ENCODE measurements at regions not wholly inside any gene's neighbourhood (a gene's known extent, or its start where the extent isn't known, plus 50 kb on each side); places are given as distances from the start of the nearest gene placed in this dataset.

DNA sequence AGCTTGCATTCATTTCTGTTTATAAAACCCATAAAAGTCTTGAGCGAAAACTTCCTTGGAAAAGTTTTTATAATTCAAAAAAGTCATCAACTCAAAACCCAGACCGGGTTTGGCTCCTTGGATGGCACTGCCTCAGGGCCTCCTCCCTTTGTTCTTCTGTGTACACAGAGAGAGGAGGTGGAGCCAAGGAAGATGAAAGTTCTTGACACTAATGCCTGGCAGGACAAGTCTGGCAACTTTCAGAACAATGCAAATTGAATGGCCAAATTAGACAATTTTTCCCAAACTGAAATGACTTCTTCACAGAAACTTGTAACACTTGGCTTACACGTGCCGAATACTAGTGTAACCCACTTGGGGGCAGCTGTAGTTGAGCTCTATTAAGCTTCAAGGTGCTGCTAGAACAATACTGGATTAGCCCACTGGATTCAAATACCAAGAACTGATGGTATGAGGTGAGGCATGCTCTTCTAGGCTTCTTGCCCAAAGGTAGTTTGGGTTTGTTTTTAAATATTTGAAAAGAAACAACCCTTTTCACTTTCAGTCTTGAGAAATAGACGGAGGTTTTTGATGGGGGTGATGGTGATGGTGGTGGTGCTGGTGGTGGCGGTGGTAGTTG is 86.6 kb upstream of the FRMD6 start:
- no peaks in the 10 kb centered on the region for H3K27me3 ChIP-seq
- DNase-seq (ENCODE audit: low spot score in 2 of 2) = no peak
- no peaks in the 10 kb centered on the region for H3K36me3 ChIP-seq
- no peaks in the 10 kb centered on the region for H3K9me3 ChIP-seq
- H3K4me1 ChIP-seq = no peaks in the 10 kb centered on the region
- H3K27ac ChIP-seq = no peak overlapping the region
- no peak for TF ChIP-seq CTCF (IDR thresholded peaks at IDR 0.05)
- H3K4me3 ChIP-seq = no peak overlapping the region
- intact Hi-C loops (cut with DNase I) = no loop called here

DNA sequence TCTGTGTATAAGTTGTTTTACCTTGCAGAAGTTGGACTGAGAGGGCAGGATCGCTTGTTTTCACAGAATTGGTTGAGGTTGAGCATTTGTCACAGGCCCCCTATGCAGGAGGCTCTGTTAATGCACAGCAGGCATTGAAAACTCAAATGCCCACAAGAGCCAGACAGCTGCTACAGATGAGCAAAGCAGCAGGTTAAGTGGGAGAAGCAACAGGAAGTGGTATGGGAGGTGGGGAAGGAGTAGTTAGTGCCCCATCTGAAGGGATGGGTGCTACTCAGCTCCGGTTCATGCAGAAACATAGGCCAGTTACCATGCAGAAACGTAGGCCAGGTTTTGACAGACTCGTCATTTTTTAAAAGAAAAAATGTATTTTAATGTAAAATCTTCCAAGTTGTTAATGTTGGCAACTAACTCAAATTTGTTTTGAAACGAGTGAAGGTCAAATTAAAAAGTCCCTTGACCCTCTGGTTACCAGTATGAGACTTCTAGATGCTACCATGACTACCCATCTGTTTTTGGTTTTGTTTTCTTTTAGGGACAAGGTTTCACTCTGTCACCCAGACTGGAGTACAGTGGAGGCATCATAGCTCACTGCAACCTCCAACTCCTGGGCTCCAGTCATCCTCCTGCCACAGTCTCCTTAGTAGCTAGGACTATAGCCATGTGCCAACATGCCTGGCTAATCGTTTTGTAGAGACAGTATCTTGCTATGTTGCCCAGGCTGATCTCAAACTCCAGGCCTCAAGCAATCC is 84.7 kb upstream of the FRMD6 start:
- no peaks in the 10 kb centered on the region for H3K9me3 ChIP-seq
- intact Hi-C loops (cut with DNase I) = no loop called here
- H3K4me1 ChIP-seq = no peaks in the 10 kb centered on the region
- H3K27ac ChIP-seq = no peak overlapping the region
- H3K36me3 ChIP-seq = no peaks in the 10 kb centered on the region
- H3K27me3 ChIP-seq = no peaks in the 10 kb centered on the region
- no peak for TF ChIP-seq CTCF (IDR thresholded peaks at IDR 0.05)
- H3K4me3 ChIP-seq = no peak overlapping the region
- no peak for DNase-seq (ENCODE audit: low spot score in 2 of 2)

DNA sequence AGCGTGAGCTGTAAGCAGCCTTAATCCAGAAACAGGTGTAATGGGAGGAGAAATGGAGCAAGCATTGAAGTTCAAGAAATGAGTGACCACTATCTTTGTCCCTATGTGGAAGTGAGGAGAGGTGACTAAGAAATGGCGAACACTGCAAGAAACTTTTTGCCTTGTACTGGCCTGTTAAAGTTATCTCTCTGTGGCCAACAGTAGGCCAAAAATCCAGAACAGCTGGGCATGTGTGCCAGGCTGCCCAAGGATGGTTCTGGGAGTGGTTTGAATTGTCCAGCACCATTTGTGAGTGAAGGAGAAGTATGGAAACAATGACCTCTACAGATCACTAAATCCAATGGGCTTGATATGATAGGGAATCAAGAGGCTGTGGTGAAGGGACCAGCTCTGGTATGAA is 83.3 kb upstream of the FRMD6 start:
- no peak for TF ChIP-seq CTCF (IDR thresholded peaks at IDR 0.05)
- H3K36me3 ChIP-seq = no peaks in the 10 kb centered on the region
- H3K9me3 ChIP-seq = no peaks in the 10 kb centered on the region
- no peak for DNase-seq (ENCODE audit: low spot score in 2 of 2)
- intact Hi-C loops (cut with DNase I) = no loop called here
- no peaks in the 10 kb centered on the region for H3K4me1 ChIP-seq
- no peak overlapping the region for H3K4me3 ChIP-seq
- H3K27ac ChIP-seq = no peak overlapping the region
- H3K27me3 ChIP-seq = no peaks in the 10 kb centered on the region

GRCh38 chr14:51573607-51574006 is 78.1 kb upstream of the FRMD6 start:
- H3K4me3 ChIP-seq = no peak overlapping the region
- no peaks in the 10 kb centered on the region for H3K4me1 ChIP-seq
- no peaks in the 10 kb centered on the region for H3K27me3 ChIP-seq
- intact Hi-C loops (cut with DNase I) = no loop called here
- H3K9me3 ChIP-seq = no peaks in the 10 kb centered on the region
- TF ChIP-seq CTCF (IDR thresholded peaks at IDR 0.05) = no peak
- H3K36me3 ChIP-seq = no peaks in the 10 kb centered on the region
- DNase-seq (ENCODE audit: low spot score in 2 of 2) = no peak
- H3K27ac ChIP-seq = no peak overlapping the region

DNA sequence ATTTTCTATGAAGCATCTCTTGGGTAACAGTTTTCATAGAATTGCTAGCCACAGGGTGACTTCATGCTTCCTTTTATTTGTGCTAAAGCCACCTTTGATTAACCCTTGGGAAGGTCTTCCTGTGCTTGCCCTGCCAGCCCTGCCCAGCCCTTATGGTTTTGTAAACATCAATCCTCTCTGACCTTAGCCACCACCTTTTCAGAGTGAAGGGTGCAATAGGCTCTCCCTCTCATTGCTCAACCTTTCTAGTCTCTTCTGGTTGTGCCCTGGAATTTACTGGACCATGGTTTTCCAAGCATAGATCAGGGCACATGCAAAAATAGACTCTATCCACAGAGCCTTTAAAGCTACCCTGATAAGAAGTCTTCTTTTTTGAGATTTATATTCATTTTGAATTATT is 77.7 kb upstream of the FRMD6 start:
- H3K36me3 ChIP-seq = no peaks in the 10 kb centered on the region
- TF ChIP-seq CTCF (IDR thresholded peaks at IDR 0.05) = no peak
- H3K27ac ChIP-seq = no peak overlapping the region
- H3K27me3 ChIP-seq = no peaks in the 10 kb centered on the region
- no peaks in the 10 kb centered on the region for H3K4me1 ChIP-seq
- H3K9me3 ChIP-seq = no peaks in the 10 kb centered on the region
- no peak for DNase-seq (ENCODE audit: low spot score in 2 of 2)
- H3K4me3 ChIP-seq = no peak overlapping the region
- intact Hi-C loops (cut with DNase I) = no loop called here

Data from ascending aorta (tissue), 2 donors.